Panc1 (cell line): ENCODE measurements at regions not wholly inside any gene's neighbourhood (a gene's known extent, or its start where the extent isn't known, plus 50 kb on each side); places are given as distances from the start of the nearest gene placed in this dataset.

Experiments
- CTCF ChIP-seq: fragments of 450-650 bp; IDR thresholded peaks from 2 replicates; pipeline ENCODE4 v1.5.1; 2017; ENCODE audit warnings: mild to moderate bottlenecking
- POLR2AphosphoS5 ChIP-seq: IDR thresholded peaks from 2 replicates; pipeline ENCODE4 v1.6.1; 2012; ENCODE audit warnings: mild to moderate bottlenecking, low read depth, low read length, moderate library complexity
- TCF7L2 ChIP-seq: IDR thresholded peaks from 2 replicates; pipeline ENCODE4 v1.6.1; 2011; ENCODE audit warnings: mild to moderate bottlenecking, low read depth, low read length, inconsistent platforms

- TF ChIP-seq CTCF (no peak), POLR2AphosphoS5 (no peak), TCF7L2 (no peak)
These were observed 243.8 kb upstream of the ADAMTS16 start for GRCh38 chr5:4896328-4896727.
